Inflammatory macrophage treated with lipopolysaccharide for 4 hours (primary cell): ENCODE measurements at regions not wholly inside any gene's neighbourhood (a gene's known extent, or its start where the extent isn't known, plus 50 kb on each side); places are given as distances from the start of the nearest gene placed in this dataset.
"Not testable (repeated sequence)": the region's sequence is repeated elsewhere in the genome, so short reads cannot be mapped to it uniquely, and the experiment has no call there.

Experiments
- DNase-seq: peaks from one replicate; pipeline ENCODE4 v3.0.0-alpha.2; 2020

- no peak for DNase-seq
Measured at GRCh38 chr11:69905611-69906452, 86.6 kb upstream of the FGF3 start.

GRCh38 chr11:69906453-69906907 is 87.3 kb upstream of the FGF3 start:
- no peak for DNase-seq

GRCh38 chr11:69907611-69908010 is 88.4 kb upstream of the FGF3 start:
- no peak for DNase-seq

GRCh38 chr11:69908511-69909220 is 89.5 kb upstream of the FGF3 start:
- DNase-seq, result no peak

GRCh38 chr11:69909561-69910518 is 90.6 kb upstream of the FGF3 start:
- no peak for DNase-seq

GRCh38 chr11:69910519-69911309 is 91.5 kb upstream of the FGF3 start:
- DNase-seq, result no peak

GRCh38 chr11:69911310-69912160 is 92.3 kb upstream of the FGF3 start:
- no peak for DNase-seq

GRCh38 chr11:69912161-69912910 is 93.1 kb upstream of the FGF3 start:
- DNase-seq, result no peak

GRCh38 chr11:69912911-69913451 is 93.8 kb upstream of the FGF3 start:
- no peak for DNase-seq

GRCh38 chr11:69913591-69914285 is 94.5 kb upstream of the FGF3 start:
- DNase-seq, result no peak

- DNase-seq, result no peak
Measured at GRCh38 chr11:69914286-69915150, 95.3 kb upstream of the FGF3 start.

GRCh38 chr11:69915151-69915500 is 95.9 kb upstream of the FGF3 start:
- DNase-seq, result no peak

GRCh38 chr11:69915501-69916250 is 96.5 kb upstream of the FGF3 start:
- DNase-seq, result peak; percentile 44

GRCh38 chr11:69916251-69916649 is 97.0 kb upstream of the FGF3 start:
- not testable (repeated sequence) for DNase-seq

- no peak for DNase-seq
Measured at GRCh38 chr11:69916806-69917387, 97.7 kb upstream of the FGF3 start.

GRCh38 chr11:69917529-69917928 is 98.3 kb upstream of the FGF3 start:
- DNase-seq, result no peak

GRCh38 chr11:69918231-69918937 is 99.2 kb upstream of the FGF3 start:
- DNase-seq, result no peak
